B cell (primary cell): ENCODE measurements at regions not wholly inside any gene's neighbourhood (a gene's known extent, or its start where the extent isn't known, plus 50 kb on each side); places are given as distances from the start of the nearest gene placed in this dataset.

Source experiments
- ATAC-seq: fragments of 200-7000 bp; cut with Tn5 transposase; one replicate; pipeline ENCODE4 v1.10.0; 2021; ENCODE audit warnings: low read depth, mild to moderate bottlenecking, moderate number of reproducible peaks, moderate library complexity
- CTCF ChIA-PET: fragments of 350-600 bp; sonication (Branson Sonifier 250); formaldehyde crosslinking; loops from one replicate; lab custom pipeline; 2021; ENCODE audit warnings: antibody characterized with exemption, inconsistent platforms; lab: Charles Lee
- POLR2A ChIA-PET: fragments of 350-600 bp; sonication (Branson Sonifier 250); formaldehyde crosslinking; loops from one replicate; lab custom pipeline; 2021; ENCODE audit warnings: antibody characterized with exemption; lab: Charles Lee
- DNase-seq: peaks from one replicate; pipeline ENCODE4 v3.0.0; 2013
- H2AFZ ChIP-seq: 2 replicates; pipeline ENCODE4 v1.6.1; 2012; ENCODE audit warnings: mild to moderate bottlenecking, low read depth, low read length; ENCODE audit not compliant: insufficient read depth, poor library complexity, severe bottlenecking
- H3K27ac ChIP-seq, 2 donors: 1 replicate in 1 of 2; 2 replicates in 1 of 2; pipeline ENCODE4 v1.5.1; 2012 to 2013; ENCODE audit warnings: low read length in 2 of 2, mild to moderate bottlenecking in 2 of 2, moderate library complexity in 1 of 2
- H3K27me3 ChIP-seq, 4 experiments: fragments of 200-600 bp in 1 of 4; sonication (generic) in 1 of 4; replicated peaks in 1 of 4; 1 replicate in 2 of 4; 2 replicates in 2 of 4; pipeline versions ENCODE4 v1.6.1 to v1.7.0; 2013 to 2016; ENCODE audit warnings: low read length in 3 of 4, mild to moderate bottlenecking in 2 of 4, mixed read lengths in 1 of 4, moderate library complexity in 1 of 4; ENCODE audit not compliant: insufficient read depth in 4 of 4, control insufficient read depth in 3 of 4; ENCODE audit errors: control extremely low read depth in 1 of 4
- H3K36me3 ChIP-seq, 2 experiments: replicated peaks in 1 of 2; 1 replicate in 1 of 2; 2 replicates in 1 of 2; pipeline versions ENCODE4 v1.6.1 to v1.7.1; 2013; ENCODE audit warnings: low read length in 1 of 2; ENCODE audit not compliant: insufficient read depth in 2 of 2, control insufficient read depth in 1 of 2; ENCODE audit errors: control extremely low read depth in 1 of 2, extremely low read depth in 1 of 2
- H3K4me1 ChIP-seq, 2 donors: fragments of 200-600 bp in 1 of 2; sonication (generic) in 1 of 2; 1 replicate in 1 of 2; 2 replicates in 1 of 2; pipeline versions ENCODE4 v1.5.1 to v1.6.1; 2013 to 2017; ENCODE audit warnings: low read length in 2 of 2; ENCODE audit not compliant: control insufficient read depth in 2 of 2, insufficient read depth in 2 of 2
- H3K4me2 ChIP-seq: replicated peaks from 2 replicates; pipeline ENCODE3; 2012; ENCODE audit warnings: mild to moderate bottlenecking, low read depth, low read length; ENCODE audit not compliant: poor library complexity, severe bottlenecking
- H3K4me3 ChIP-seq, 5 experiments: fragments of 200-600 bp in 1 of 5; sonication (generic) in 1 of 5; 1 replicate in 3 of 5; 2 replicates in 2 of 5; pipeline versions ENCODE4 v1.5.1 to v1.7.0; 2011 to 2016; ENCODE audit warnings: low read length in 4 of 5, mild to moderate bottlenecking in 4 of 5, low read depth in 2 of 5, control low read depth in 1 of 5, moderate library complexity in 1 of 5; ENCODE audit not compliant: insufficient read depth in 1 of 5; ENCODE audit errors: control extremely low read depth in 1 of 5, extremely low read depth in 1 of 5
- H3K79me2 ChIP-seq: fragments of 200-600 bp; sonication (generic); one replicate; pipeline ENCODE4 v1.6.0; 2016; ENCODE audit warnings: low read length; ENCODE audit not compliant: control insufficient read depth, insufficient read depth
- H3K9ac ChIP-seq: fragments of 200-600 bp; sonication (generic); 2 replicates; pipeline ENCODE4 v1.6.1; 2017; ENCODE audit warnings: mild to moderate bottlenecking, low read length, moderate library complexity
- H3K9me3 ChIP-seq, 3 donors: one replicate each; pipeline versions ENCODE4 v1.6.1 to v1.7.1; 2013; ENCODE audit warnings: low read length in 2 of 3; ENCODE audit not compliant: control insufficient read depth in 2 of 3, insufficient read depth in 1 of 3; ENCODE audit errors: control extremely low read depth in 1 of 3
- H4K20me1 ChIP-seq: 2 replicates; pipeline ENCODE4 v1.6.0; 2012; ENCODE audit warnings: mild to moderate bottlenecking, low read length; ENCODE audit not compliant: insufficient read depth, control insufficient read depth, poor library complexity, severe bottlenecking
- H3K27ac Mint-ChIP-seq: one replicate; pipeline ENCODE4 v1.8.0; 2021; ENCODE audit warnings: mixed read lengths
- H3K27me3 Mint-ChIP-seq: one replicate; pipeline ENCODE4 v1.8.0; 2021; ENCODE audit warnings: mixed read lengths
- H3K4me1 Mint-ChIP-seq: one replicate; pipeline ENCODE4 v1.8.0; 2021; ENCODE audit warnings: mixed read lengths
- H3K4me3 Mint-ChIP-seq: one replicate; pipeline ENCODE4 v1.8.0; 2021; ENCODE audit warnings: mixed read lengths
- H3K9me3 Mint-ChIP-seq: one replicate; pipeline ENCODE4 v1.8.0; 2022; ENCODE audit warnings: mixed read lengths; ENCODE audit not compliant: insufficient read depth
- EZH2 ChIP-seq: IDR thresholded peaks from 2 replicates; pipeline ENCODE4 v1.6.1; 2012; ENCODE audit warnings: borderline replicate concordance, low read depth, mild to moderate bottlenecking, moderate library complexity, low read length; ENCODE audit not compliant: insufficient read depth, poor library complexity, severe bottlenecking
- WGBS: methylation state at CpG from one replicate; pipeline ENCODE4 v1.1.5; 2013; ENCODE audit warnings: missing lambda C conversion rate; ENCODE audit not compliant: insufficient coverage; 5-methylcytosine and 5-hydroxymethylcytosine counted together
- intact Hi-C: fragments of 100-400 bp; cut with micrococcal nuclease; formaldehyde crosslinking; loops from one replicate; pipeline ENCODE4 v1.10.0; 2022
- TF ChIP-seq, protein P1 (sequence below): fragments of 200-600 bp; IDR thresholded peaks from one replicate; pipeline ENCODE4 v1.8.0; 2022; ENCODE audit warnings: antibody characterized with exemption, mild to moderate bottlenecking

DNA sequence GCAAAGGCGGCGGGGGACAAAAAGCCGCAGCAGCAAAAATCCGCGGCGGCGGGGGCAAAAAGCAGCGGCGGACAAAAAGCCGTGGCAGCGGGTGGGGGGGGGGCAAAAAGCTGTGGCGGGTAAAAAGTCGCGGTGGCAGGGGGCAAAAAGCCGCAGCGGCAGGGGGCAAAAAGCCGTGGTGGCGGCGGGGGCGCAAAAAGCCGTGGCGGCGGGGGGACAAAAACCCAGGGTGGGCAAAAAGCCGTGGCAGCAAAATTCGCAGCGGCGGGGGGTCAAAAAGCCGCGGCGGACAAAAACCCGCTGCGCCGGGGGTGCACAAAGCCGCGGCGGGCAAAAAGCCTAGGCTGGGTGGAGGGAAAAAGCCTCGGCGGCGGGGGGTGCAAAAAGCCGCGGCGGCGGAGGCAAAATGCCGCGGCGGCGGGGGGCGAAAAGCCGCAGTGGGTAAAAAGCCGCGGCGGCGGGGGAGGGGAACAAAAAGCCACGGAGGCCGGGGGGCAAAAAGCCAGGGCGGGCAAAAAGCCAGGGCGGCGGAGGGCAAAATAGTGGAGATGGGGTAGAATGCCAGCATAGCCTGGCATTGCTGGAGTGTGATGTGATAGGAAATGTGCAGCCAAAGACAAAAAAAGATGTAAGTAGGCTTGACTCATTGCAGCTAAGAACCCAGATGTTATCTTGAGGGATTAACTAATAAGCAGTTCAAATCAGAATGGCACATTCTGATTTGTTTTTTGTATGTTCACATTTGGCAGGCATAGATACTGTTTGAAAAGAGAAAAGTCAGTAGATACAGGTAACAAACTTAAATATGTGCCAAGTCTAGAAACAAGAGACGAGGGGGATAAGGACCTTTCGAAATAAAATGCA lies 1076.3 kb downstream of the RPIA start:
- ChIA-PET POLR2A (no interaction called here), CTCF (no interaction called here)
- Histone ChIP-seq H3K4me2 (no peak overlapping the region), H3K4me3 (no peak overlapping the region), H2AFZ (peak overlapping the region; percentile 10), H3K27me3 (peaks cover 0 to 39% (median 10%) of the 10 kb centered on the region in 4 experiments), H3K79me2 (no peaks in the 10 kb centered on the region), H3K9ac (no peak overlapping the region), H3K27ac (no peak overlapping the region), H3K36me3 (no peaks in the 10 kb centered on the region), H4K20me1 (no peaks in the 10 kb centered on the region), H3K4me1 (no peaks in the 10 kb centered on the region), H3K9me3 (peaks cover 1 to 53% (median 3%) of the 10 kb centered on the region in 3 donors)
- Mint-ChIP-seq H3K27me3 (peaks cover 43% of the 10 kb centered on the region), H3K4me1 (peaks cover 5% of the 10 kb centered on the region), H3K27ac (no peak overlapping the region), H3K4me3 (no peak overlapping the region), H3K9me3 (peaks cover 3% of the 10 kb centered on the region)
- DNase-seq (no peak), ATAC-seq (no peak)
- 19% methylated on average over 60 of the region's 60 CpGs for WGBS
- intact Hi-C loops, result no loop called here
- TF ChIP-seq, protein P1, sequence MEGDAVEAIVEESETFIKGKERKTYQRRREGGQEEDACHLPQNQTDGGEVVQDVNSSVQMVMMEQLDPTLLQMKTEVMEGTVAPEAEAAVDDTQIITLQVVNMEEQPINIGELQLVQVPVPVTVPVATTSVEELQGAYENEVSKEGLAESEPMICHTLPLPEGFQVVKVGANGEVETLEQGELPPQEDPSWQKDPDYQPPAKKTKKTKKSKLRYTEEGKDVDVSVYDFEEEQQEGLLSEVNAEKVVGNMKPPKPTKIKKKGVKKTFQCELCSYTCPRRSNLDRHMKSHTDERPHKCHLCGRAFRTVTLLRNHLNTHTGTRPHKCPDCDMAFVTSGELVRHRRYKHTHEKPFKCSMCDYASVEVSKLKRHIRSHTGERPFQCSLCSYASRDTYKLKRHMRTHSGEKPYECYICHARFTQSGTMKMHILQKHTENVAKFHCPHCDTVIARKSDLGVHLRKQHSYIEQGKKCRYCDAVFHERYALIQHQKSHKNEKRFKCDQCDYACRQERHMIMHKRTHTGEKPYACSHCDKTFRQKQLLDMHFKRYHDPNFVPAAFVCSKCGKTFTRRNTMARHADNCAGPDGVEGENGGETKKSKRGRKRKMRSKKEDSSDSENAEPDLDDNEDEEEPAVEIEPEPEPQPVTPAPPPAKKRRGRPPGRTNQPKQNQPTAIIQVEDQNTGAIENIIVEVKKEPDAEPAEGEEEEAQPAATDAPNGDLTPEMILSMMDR, result no peak
- no peak for TF ChIP-seq EZH2

DNA sequence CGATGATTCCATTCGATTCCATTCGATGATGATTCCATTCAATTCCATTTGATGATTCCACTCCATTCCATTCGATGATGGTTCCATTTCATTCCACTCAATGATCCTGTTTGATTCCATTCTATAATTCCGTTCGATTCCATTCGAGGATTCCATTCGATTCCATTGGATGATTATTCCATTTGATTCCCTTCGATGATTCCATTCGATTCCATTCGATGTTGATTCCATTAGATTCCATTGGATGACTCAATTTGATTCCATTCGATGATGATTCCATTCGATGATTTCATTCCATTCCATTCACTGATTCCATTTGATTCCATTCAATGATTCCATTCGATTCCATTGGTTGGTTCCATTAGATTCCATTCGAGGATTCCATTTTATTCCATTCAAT lies 1084.4 kb downstream of the RPIA start:
- H3K4me3 Mint-ChIP-seq, result no peak overlapping the region
- no peaks in the 10 kb centered on the region for H3K4me1 Mint-ChIP-seq
- H3K27me3 ChIP-seq, result no peaks in the 10 kb centered on the region
- TF ChIP-seq, protein P1, result no peak
- no peak for TF ChIP-seq EZH2
- ATAC-seq (no peak), DNase-seq (no peak)
- 87% methylated on average over 14 of the region's 15 CpGs for WGBS
- peaks cover 27% of the 10 kb centered on the region for H3K9me3 Mint-ChIP-seq
- no peak overlapping the region for H3K4me2 ChIP-seq
- H3K79me2 ChIP-seq, result no peaks in the 10 kb centered on the region
- intact Hi-C loops, result no loop called here
- no peaks in the 10 kb centered on the region for H3K4me1 ChIP-seq
- ChIA-PET POLR2A (no interaction called here), CTCF (no interaction called here)
- no peak overlapping the region for H3K4me3 ChIP-seq
- no peak overlapping the region for H3K9ac ChIP-seq
- peaks cover 25 to 42% (median 26%) of the 10 kb centered on the region in 3 donors for H3K9me3 ChIP-seq
- H3K27me3 Mint-ChIP-seq, result no peaks in the 10 kb centered on the region
- no peaks in the 10 kb centered on the region for H3K36me3 ChIP-seq
- no peaks in the 10 kb centered on the region for H4K20me1 ChIP-seq
- no peak overlapping the region for H2AFZ ChIP-seq
- no peak overlapping the region for H3K27ac Mint-ChIP-seq
- no peak overlapping the region for H3K27ac ChIP-seq
